Mesendoderm (in vitro differentiated cells): ENCODE measurements at regions not wholly inside any gene's neighbourhood (a gene's known extent, or its start where the extent isn't known, plus 50 kb on each side); places are given as distances from the start of the nearest gene placed in this dataset.

Experiments
- DNase-seq: peaks from one replicate; pipeline ENCODE4 v3.0.0; 2013
- H2AK5ac ChIP-seq: 2 replicates; pipeline ENCODE4 v1.6.1; 2013; ENCODE audit warnings: low read length, inconsistent platforms
- H2BK120ac ChIP-seq: 2 replicates; pipeline ENCODE4 v1.6.1; 2013; ENCODE audit warnings: low read depth, mild to moderate bottlenecking, low read length, moderate library complexity, mixed read lengths
- H2BK15ac ChIP-seq: replicated peaks from 2 replicates; pipeline ENCODE4 v1.6.1; 2013; ENCODE audit warnings: low read depth, mild to moderate bottlenecking, moderate library complexity
- H2BK5ac ChIP-seq: 2 replicates; pipeline ENCODE4 v1.6.1; 2013; ENCODE audit warnings: low read length, inconsistent platforms
- H3K18ac ChIP-seq: 2 replicates; pipeline ENCODE4 v1.6.1; 2013; ENCODE audit warnings: mild to moderate bottlenecking, low read length, mixed read lengths
- H3K23ac ChIP-seq: one replicate; pipeline ENCODE4 v1.6.1; 2013; ENCODE audit warnings: low read length
- H3K27ac ChIP-seq: 2 replicates; pipeline ENCODE4 v1.5.1; 2013; ENCODE audit warnings: low read depth, mild to moderate bottlenecking, inconsistent platforms, low read length, moderate library complexity
- H3K27me3 ChIP-seq: 2 replicates; pipeline ENCODE4 v1.6.1; 2013; ENCODE audit warnings: low read length, control low read depth, mild to moderate bottlenecking, inconsistent platforms; ENCODE audit not compliant: insufficient read depth, poor library complexity
- H3K36me3 ChIP-seq: 2 replicates; pipeline ENCODE4 v1.6.1; 2013; ENCODE audit warnings: low read length, inconsistent platforms; ENCODE audit not compliant: control insufficient read depth, insufficient read depth
- H3K4ac ChIP-seq: one replicate; pipeline ENCODE4 v1.6.1; 2013; ENCODE audit warnings: low read depth, mild to moderate bottlenecking, low read length, moderate library complexity
- H3K4me1 ChIP-seq: 2 replicates; pipeline ENCODE4 v1.6.1; 2013; ENCODE audit warnings: low read depth, low read length, inconsistent platforms; ENCODE audit not compliant: control insufficient read depth
- H3K4me2 ChIP-seq: 2 replicates; pipeline ENCODE4 v1.6.1; 2013; ENCODE audit warnings: low read length
- H3K4me3 ChIP-seq: 2 replicates; pipeline ENCODE4 v1.5.1; 2013; ENCODE audit warnings: mild to moderate bottlenecking, low read length
- H3K56ac ChIP-seq: one replicate; pipeline ENCODE4 v1.6.1; 2013; ENCODE audit warnings: low read length
- H3K79me1 ChIP-seq: 2 replicates; pipeline ENCODE4 v1.6.1; 2013; ENCODE audit warnings: low read length, inconsistent platforms
- H3K79me2 ChIP-seq: 2 replicates; pipeline ENCODE4 v1.6.1; 2013; ENCODE audit warnings: mild to moderate bottlenecking, low read length; ENCODE audit not compliant: control insufficient read depth, insufficient read depth
- H3K9ac ChIP-seq: 2 replicates; pipeline ENCODE4 v1.6.1; 2013; ENCODE audit warnings: low read length, inconsistent platforms
- H4K5ac ChIP-seq: one replicate; pipeline ENCODE4 v1.6.1; 2013; ENCODE audit warnings: low read length
- H4K8ac ChIP-seq: one replicate; pipeline ENCODE4 v1.6.1; 2013; ENCODE audit warnings: low read depth, mild to moderate bottlenecking, control low read depth, low read length, moderate library complexity
- WGBS: extraction: QIAGEN DNeasy Blood & Tissue Kit; methylation state at CpG from one replicate; pipeline ENCODE4 v1.1.7; 2013; ENCODE audit warnings: low lambda C conversion rate, missing lambda C conversion rate; ENCODE audit not compliant: insufficient coverage; ENCODE audit errors: extremely low coverage; 5-methylcytosine and 5-hydroxymethylcytosine counted together

- no peak overlapping the region for H3K23ac ChIP-seq
- H2BK120ac ChIP-seq = no peak overlapping the region
- no peaks in the 10 kb centered on the region for H3K79me2 ChIP-seq
- H3K18ac ChIP-seq = no peak overlapping the region
- no peak overlapping the region for H4K5ac ChIP-seq
- no CpG with 5 or more reads among the region's 1 CpG for WGBS
- no peak overlapping the region for H2BK5ac ChIP-seq
- no peaks in the 10 kb centered on the region for H3K36me3 ChIP-seq
- H3K27me3 ChIP-seq = no peaks in the 10 kb centered on the region
- H3K4me2 ChIP-seq = no peak overlapping the region
- H3K79me1 ChIP-seq = no peaks in the 10 kb centered on the region
- no peak overlapping the region for H3K56ac ChIP-seq
- no peak overlapping the region for H3K4ac ChIP-seq
- H4K8ac ChIP-seq = no peak overlapping the region
- H3K27ac ChIP-seq = no peak overlapping the region
- H2AK5ac ChIP-seq = no peak overlapping the region
- no peak for DNase-seq
- H3K4me1 ChIP-seq = no peaks in the 10 kb centered on the region
- no peak overlapping the region for H3K9ac ChIP-seq
- H3K4me3 ChIP-seq = no peak overlapping the region
- no peak overlapping the region for H2BK15ac ChIP-seq
These were observed 148.9 kb upstream of the THBS1 start for GRCh38 chr15:39432026-39432425.

DNA sequence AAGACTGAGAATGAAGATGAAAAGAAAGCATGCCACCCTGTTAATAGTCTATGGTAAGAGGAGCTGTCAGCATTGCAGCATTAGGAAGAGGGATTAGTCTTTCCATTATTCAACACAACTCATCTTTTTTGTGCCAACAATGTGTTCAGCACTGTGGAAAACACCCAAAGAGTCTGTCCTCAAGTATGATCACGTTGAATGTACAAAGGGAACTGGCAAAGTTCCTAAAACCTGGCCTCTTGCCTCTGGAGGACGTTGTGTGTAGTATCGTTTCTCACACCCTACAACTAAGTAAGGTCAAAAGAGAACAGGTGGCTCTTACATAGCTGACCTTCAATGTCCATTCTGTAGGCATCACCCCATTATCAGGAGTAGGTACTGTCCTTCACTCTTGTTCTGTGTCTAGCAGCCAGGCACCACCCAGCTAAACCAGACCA is 147.9 kb upstream of the THBS1 start:
- no peak overlapping the region for H4K5ac ChIP-seq
- no peaks in the 10 kb centered on the region for H3K79me1 ChIP-seq
- H2BK15ac ChIP-seq = no peak overlapping the region
- H3K4ac ChIP-seq = no peak overlapping the region
- H3K27me3 ChIP-seq = no peaks in the 10 kb centered on the region
- WGBS = no CpG with 5 or more reads among the region's 3 CpGs
- H3K18ac ChIP-seq = no peak overlapping the region
- no peak overlapping the region for H2BK5ac ChIP-seq
- no peak overlapping the region for H3K23ac ChIP-seq
- H3K9ac ChIP-seq = no peak overlapping the region
- H3K27ac ChIP-seq = no peak overlapping the region
- no peak overlapping the region for H3K4me2 ChIP-seq
- H4K8ac ChIP-seq = no peak overlapping the region
- no peak overlapping the region for H2AK5ac ChIP-seq
- no peaks in the 10 kb centered on the region for H3K79me2 ChIP-seq
- no peak for DNase-seq
- H3K36me3 ChIP-seq = no peaks in the 10 kb centered on the region
- no peaks in the 10 kb centered on the region for H3K4me1 ChIP-seq
- H3K4me3 ChIP-seq = no peak overlapping the region
- no peak overlapping the region for H2BK120ac ChIP-seq
- H3K56ac ChIP-seq = no peak overlapping the region

- H3K23ac ChIP-seq = no peak overlapping the region
- no peak overlapping the region for H2BK15ac ChIP-seq
- H4K5ac ChIP-seq = no peak overlapping the region
- H3K27ac ChIP-seq = no peak overlapping the region
- no peaks in the 10 kb centered on the region for H3K79me1 ChIP-seq
- H2BK120ac ChIP-seq = no peak overlapping the region
- no peak overlapping the region for H2BK5ac ChIP-seq
- no peaks in the 10 kb centered on the region for H3K27me3 ChIP-seq
- WGBS = no CpG with 5 or more reads among the region's 2 CpGs
- no peak overlapping the region for H3K56ac ChIP-seq
- H3K4me2 ChIP-seq = no peak overlapping the region
- H3K9ac ChIP-seq = no peak overlapping the region
- no peak overlapping the region for H3K18ac ChIP-seq
- H2AK5ac ChIP-seq = no peak overlapping the region
- H3K36me3 ChIP-seq = no peaks in the 10 kb centered on the region
- no peak overlapping the region for H4K8ac ChIP-seq
- H3K4me3 ChIP-seq = no peak overlapping the region
- no peak for DNase-seq
- H3K4ac ChIP-seq = no peak overlapping the region
- H3K4me1 ChIP-seq = no peaks in the 10 kb centered on the region
- no peaks in the 10 kb centered on the region for H3K79me2 ChIP-seq
These were observed 147.5 kb upstream of the THBS1 start for GRCh38 chr15:39433376-39433775.

DNA sequence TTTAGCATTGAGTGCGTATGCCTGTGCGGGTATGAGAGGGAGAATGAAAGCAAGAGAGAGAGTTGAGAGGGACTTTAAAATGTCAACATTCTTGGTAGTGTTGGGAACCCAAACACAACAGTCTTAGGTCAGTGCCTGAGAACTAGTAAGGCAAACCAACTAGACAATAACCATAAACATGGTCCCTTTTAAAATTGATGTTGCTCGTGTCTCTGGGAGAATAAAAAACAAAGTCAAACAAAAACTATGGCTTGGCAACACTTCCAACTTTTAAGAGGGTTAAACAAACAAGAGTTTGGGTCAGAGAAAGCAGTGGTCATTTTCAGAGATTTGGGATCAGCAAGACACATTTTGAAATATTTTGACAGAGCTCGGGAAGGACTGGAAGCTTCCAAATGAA is 146.7 kb upstream of the THBS1 start:
- no peaks in the 10 kb centered on the region for H3K4me1 ChIP-seq
- H2BK5ac ChIP-seq = no peak overlapping the region
- H2BK120ac ChIP-seq = no peak overlapping the region
- H3K27me3 ChIP-seq = no peaks in the 10 kb centered on the region
- WGBS = no CpG with 5 or more reads among the region's 4 CpGs
- H3K79me1 ChIP-seq = no peaks in the 10 kb centered on the region
- H4K8ac ChIP-seq = no peak overlapping the region
- no peak overlapping the region for H3K18ac ChIP-seq
- no peak overlapping the region for H3K4me3 ChIP-seq
- H4K5ac ChIP-seq = no peak overlapping the region
- no peak overlapping the region for H3K27ac ChIP-seq
- H3K9ac ChIP-seq = no peak overlapping the region
- H2AK5ac ChIP-seq = no peak overlapping the region
- H3K56ac ChIP-seq = no peak overlapping the region
- H3K4me2 ChIP-seq = no peak overlapping the region
- no peaks in the 10 kb centered on the region for H3K79me2 ChIP-seq
- H2BK15ac ChIP-seq = no peak overlapping the region
- no peak overlapping the region for H3K4ac ChIP-seq
- H3K36me3 ChIP-seq = no peaks in the 10 kb centered on the region
- H3K23ac ChIP-seq = no peak overlapping the region
- no peak for DNase-seq

DNA sequence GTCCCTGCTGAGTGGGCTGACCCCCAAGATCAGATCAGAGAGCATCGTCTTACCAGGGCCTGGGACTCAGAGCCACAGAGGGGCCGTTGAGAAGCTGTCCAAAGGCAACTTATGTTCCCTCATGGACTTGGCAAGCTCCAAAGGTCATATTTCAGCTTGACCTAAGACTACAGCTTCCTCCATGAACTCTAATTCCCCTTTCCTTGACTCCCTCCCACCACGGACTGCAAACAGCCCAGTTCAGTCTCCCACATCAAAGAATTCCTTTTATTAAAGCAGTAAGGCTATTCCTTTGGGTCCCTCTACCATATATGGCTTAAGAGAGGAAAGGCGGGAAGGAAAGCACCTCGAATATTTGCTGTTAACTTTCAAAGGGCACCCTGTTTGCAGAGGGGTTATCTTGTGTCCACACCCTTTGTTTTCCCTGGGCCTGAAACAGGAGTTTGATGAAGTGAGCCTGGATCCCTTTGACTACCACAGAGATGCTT is 146.1 kb upstream of the THBS1 start:
- Histone ChIP-seq H3K56ac (no peak overlapping the region), H3K27me3 (no peaks in the 10 kb centered on the region), H2BK5ac (no peak overlapping the region), H2BK120ac (no peak overlapping the region), H3K18ac (no peak overlapping the region), H4K5ac (no peak overlapping the region), H3K79me2 (no peaks in the 10 kb centered on the region), H3K36me3 (no peaks in the 10 kb centered on the region), H2BK15ac (no peak overlapping the region), H4K8ac (no peak overlapping the region), H3K4me3 (no peak overlapping the region), H3K9ac (no peak overlapping the region), H3K4ac (no peak overlapping the region), H3K79me1 (no peaks in the 10 kb centered on the region), H3K4me1 (no peaks in the 10 kb centered on the region), H3K23ac (no peak overlapping the region), H2AK5ac (no peak overlapping the region), H3K4me2 (no peak overlapping the region), H3K27ac (no peak overlapping the region)
- no CpG with 5 or more reads among the region's 5 CpGs for WGBS
- no peak for DNase-seq

GRCh38 chr15:39435244-39435643 is 145.6 kb upstream of the THBS1 start:
- no peak overlapping the region for H2BK5ac ChIP-seq
- H3K36me3 ChIP-seq = no peaks in the 10 kb centered on the region
- WGBS = no CpG with 5 or more reads among the region's 2 CpGs
- no peaks in the 10 kb centered on the region for H3K79me1 ChIP-seq
- no peak overlapping the region for H3K56ac ChIP-seq
- H2BK120ac ChIP-seq = no peak overlapping the region
- H3K4ac ChIP-seq = no peak overlapping the region
- H3K27me3 ChIP-seq = no peaks in the 10 kb centered on the region
- H3K18ac ChIP-seq = no peak overlapping the region
- H3K4me1 ChIP-seq = no peaks in the 10 kb centered on the region
- no peaks in the 10 kb centered on the region for H3K79me2 ChIP-seq
- no peak for DNase-seq
- H3K9ac ChIP-seq = no peak overlapping the region
- no peak overlapping the region for H4K8ac ChIP-seq
- H4K5ac ChIP-seq = no peak overlapping the region
- no peak overlapping the region for H3K4me3 ChIP-seq
- no peak overlapping the region for H3K27ac ChIP-seq
- no peak overlapping the region for H2BK15ac ChIP-seq
- H3K23ac ChIP-seq = no peak overlapping the region
- H3K4me2 ChIP-seq = no peak overlapping the region
- H2AK5ac ChIP-seq = no peak overlapping the region
